PC-9 (cell line): ENCODE measurements at regions not wholly inside any gene's neighbourhood (a gene's known extent, or its start where the extent isn't known, plus 50 kb on each side); places are given as distances from the start of the nearest gene placed in this dataset.

ENCODE experiments used
- BruUV-seq: library from RNA; stranded (reverse); fragments of 400-500 nt; replicated peaks from 2 replicates; lab custom pipeline; 2021; lab: Mats Ljungman, UMichigan
- CTCF ChIA-PET: fragments of 300-600 bp; sonication (Branson Sonifier 250); formaldehyde crosslinking; loops from one replicate; lab custom pipeline; 2022; ENCODE audit warnings: antibody characterized with exemption; lab: Charles Lee
- POLR2A ChIA-PET: fragments of 300-600 bp; sonication (Branson Sonifier 250); formaldehyde crosslinking; loops from one replicate; lab custom pipeline; 2022; ENCODE audit warnings: antibody characterized with exemption; ENCODE audit not compliant: unreplicated experiment; lab: Charles Lee
- DNase-seq, 2 experiments: peaks; one replicate each; pipeline versions ENCODE4 v3.0.0 to v3.0.0-alpha.2; 2015 to 2022; ENCODE audit warnings: mixed read lengths in 1 of 2
- H2AFZ ChIP-seq: fragments of 200-600 bp; sonication (generic); 2 replicates; pipeline ENCODE4 v1.8.1; 2017; ENCODE audit warnings: antibody characterized with exemption
- H3F3A ChIP-seq: fragments of 200-600 bp; sonication (generic); 2 replicates; pipeline ENCODE4 v1.8.1; 2017; ENCODE audit warnings: antibody characterized with exemption, mild to moderate bottlenecking, low read depth; ENCODE audit not compliant: insufficient read depth
- H3K27ac ChIP-seq: fragments of 200-600 bp; sonication (generic); 2 replicates; pipeline ENCODE4 v1.6.1; 2016; ENCODE audit warnings: mixed run types
- H3K27me3 ChIP-seq: fragments of 200-600 bp; sonication (generic); 2 replicates; pipeline ENCODE4 v1.6.1; 2016; ENCODE audit warnings: low read depth, mixed run types; ENCODE audit not compliant: insufficient read depth
- H3K36me3 ChIP-seq: fragments of 200-600 bp; sonication (generic); 2 replicates; pipeline ENCODE4 v1.6.1; 2016; ENCODE audit warnings: low read depth, mixed run types
- H3K4me1 ChIP-seq: fragments of 200-600 bp; sonication (generic); replicated peaks from 2 replicates; pipeline ENCODE4 v1.6.1; 2016; ENCODE audit warnings: mixed run types; ENCODE audit not compliant: insufficient read depth
- H3K4me2 ChIP-seq: fragments of 200-600 bp; sonication (generic); 2 replicates; pipeline ENCODE4 v1.6.1; 2017; ENCODE audit warnings: mixed run types
- H3K4me3 ChIP-seq: fragments of 200-600 bp; sonication (generic); 2 replicates; pipeline ENCODE4 v1.6.1; 2016; ENCODE audit warnings: mixed run types
- H3K79me2 ChIP-seq: fragments of 200-600 bp; sonication (generic); 2 replicates; pipeline ENCODE4 v1.6.1; 2017; ENCODE audit warnings: low read depth, mixed run types
- H3K9me2 ChIP-seq: fragments of 200-600 bp; sonication (generic); 2 replicates; pipeline ENCODE4 v1.8.1; 2017; ENCODE audit warnings: mild to moderate bottlenecking; ENCODE audit not compliant: insufficient read depth
- H3K9me3 ChIP-seq: fragments of 200-600 bp; sonication (generic); 2 replicates; pipeline ENCODE4 v1.8.1; 2016; ENCODE audit warnings: low read depth; ENCODE audit not compliant: insufficient read depth
- H4K20me1 ChIP-seq: fragments of 200-600 bp; sonication (generic); 2 replicates; pipeline ENCODE4 v1.8.1; 2017; ENCODE audit not compliant: insufficient read depth
- CTCF ChIP-seq: fragments of 200-600 bp; sonication (generic); conservative IDR thresholded peaks from 2 replicates; pipeline ENCODE4 v1.6.1; 2017; ENCODE audit warnings: mixed run types, antibody characterized with exemption, mild to moderate bottlenecking, moderate library complexity
- EZH2 ChIP-seq: fragments of 200-600 bp; sonication (generic); IDR thresholded peaks from 2 replicates; pipeline ENCODE4 v1.8.0; 2017; ENCODE audit warnings: antibody characterized with exemption, low read depth
- intact Hi-C: fragments of 100-400 bp; cut with micrococcal nuclease; formaldehyde crosslinking; loops from one replicate; pipeline ENCODE4 v1.10.0; 2022; ENCODE audit not compliant: unreplicated experiment

- intact Hi-C loops, result loop anchor here (5.0 kb wide), 1 partner anchor 86 kb away; the partner anchor contains the start of gene ERCC6L2
Observed at GRCh38 chr9:95791695-95792094, 83.8 kb upstream of the ERCC6L2 start.

GRCh38 chr9:95791286-95791685, 84.2 kb upstream of the ERCC6L2 start:
- Histone ChIP-seq H3K9me2 (no peaks in the 10 kb centered on the region), H4K20me1 (no peaks in the 10 kb centered on the region), H3F3A (no peaks in the 10 kb centered on the region), H3K27me3 (0 out of 2 replicates have a peak, but pooled peaks cover 6% of the 10 kb centered on the region), H3K9me3 (no peaks in the 10 kb centered on the region; the same call in 1 of the 2 replicates), H2AFZ (no peak overlapping the region), H3K27ac (no peak overlapping the region), H3K79me2 (no peaks in the 10 kb centered on the region), H3K4me3 (no peak overlapping the region), H3K4me2 (no peak overlapping the region), H3K4me1 (no peaks in the 10 kb centered on the region), H3K36me3 (no peaks in the 10 kb centered on the region)
- intact Hi-C loops, result loop anchor here (5.0 kb wide), 1 partner anchor 86 kb away; the partner anchor contains the start of gene ERCC6L2
- BruUV-seq, result no TSS peak
- ChIA-PET CTCF (no interaction called here), POLR2A (no interaction called here)
- TF ChIP-seq EZH2 (no peak), CTCF (no peak)
- no peak for DNase-seq

More at GRCh38 chr9:95791695-95792094, 83.8 kb upstream of the ERCC6L2 start:
- no peaks in the 10 kb centered on the region for H3K4me1 ChIP-seq
- DNase-seq, result no peak
- H3K79me2 ChIP-seq, result no peaks in the 10 kb centered on the region
- ChIA-PET POLR2A (no interaction called here), CTCF (no interaction called here)
- no peak for TF ChIP-seq EZH2
- no peak for TF ChIP-seq CTCF
- no peaks in the 10 kb centered on the region for H3K36me3 ChIP-seq
- H4K20me1 ChIP-seq, result no peaks in the 10 kb centered on the region
- no peaks in the 10 kb centered on the region for H3F3A ChIP-seq
- H3K4me3 ChIP-seq, result no peak overlapping the region
- no peaks in the 10 kb centered on the region for H3K9me2 ChIP-seq
- no peak overlapping the region for H3K4me2 ChIP-seq
- no peak overlapping the region for H2AFZ ChIP-seq
- H3K27ac ChIP-seq, result no peak overlapping the region
- no peaks in the 10 kb centered on the region; the same call in 1 of the 2 replicates for H3K9me3 ChIP-seq
- 0 out of 2 replicates have a peak, but pooled peaks cover 6% of the 10 kb centered on the region for H3K27me3 ChIP-seq
- no TSS peak for BruUV-seq

- POLR2A ChIA-PET, result interaction anchor here (0.6 to 0.7 kb wide), 2 partner anchors 78 to 408 kb away, joined by 4 to 9 read pairs; no protein-coding TSS in a partner anchor
Observed at GRCh38 chr9:95788521-95788991, 86.9 kb upstream of the ERCC6L2 start.

More at GRCh38 chr9:95788521-95788991, 86.9 kb upstream of the ERCC6L2 start:
- Histone ChIP-seq H2AFZ (no peak overlapping the region), H3F3A (no peaks in the 10 kb centered on the region), H3K9me2 (no peaks in the 10 kb centered on the region), H3K27me3 (0 out of 2 replicates have a peak, but pooled peaks cover 6% of the 10 kb centered on the region), H3K79me2 (no peaks in the 10 kb centered on the region), H3K36me3 (no peaks in the 10 kb centered on the region), H3K27ac (no peak overlapping the region), H4K20me1 (no peaks in the 10 kb centered on the region), H3K9me3 (no peaks in the 10 kb centered on the region; the same call in 1 of the 2 replicates), H3K4me3 (no peak overlapping the region), H3K4me2 (no peak overlapping the region), H3K4me1 (no peaks in the 10 kb centered on the region)
- no peak for DNase-seq
- BruUV-seq, result no TSS peak
- TF ChIP-seq CTCF (no peak), EZH2 (no peak)
- intact Hi-C loops, result no loop called here
- CTCF ChIA-PET, result no interaction called here
